Endometrium (tissue), 2 donors: ENCODE measurements at regions not wholly inside any gene's neighbourhood (a gene's known extent, or its start where the extent isn't known, plus 50 kb on each side); places are given as distances from the start of the nearest gene placed in this dataset.
A peak's percentile ranks its signal among the peaks of the same experiment; 100 is the strongest.
"Not testable (repeated sequence)": the region's sequence is repeated elsewhere in the genome, so short reads cannot be mapped to it uniquely, and the experiment has no call there.

ENCODE experiments used
- FAIRE-seq: peaks from 2 replicates; lab custom pipeline; 2012; peaks lifted over from hg19 to GRCh38; lab: Jason Lieb, UNC
- donor health status: control.
- donor health status: control.

- FAIRE-seq = no peak
These were observed 379.7 kb downstream of the OLFM4 start for GRCh38 chr13:53408306-53408705.

DNA sequence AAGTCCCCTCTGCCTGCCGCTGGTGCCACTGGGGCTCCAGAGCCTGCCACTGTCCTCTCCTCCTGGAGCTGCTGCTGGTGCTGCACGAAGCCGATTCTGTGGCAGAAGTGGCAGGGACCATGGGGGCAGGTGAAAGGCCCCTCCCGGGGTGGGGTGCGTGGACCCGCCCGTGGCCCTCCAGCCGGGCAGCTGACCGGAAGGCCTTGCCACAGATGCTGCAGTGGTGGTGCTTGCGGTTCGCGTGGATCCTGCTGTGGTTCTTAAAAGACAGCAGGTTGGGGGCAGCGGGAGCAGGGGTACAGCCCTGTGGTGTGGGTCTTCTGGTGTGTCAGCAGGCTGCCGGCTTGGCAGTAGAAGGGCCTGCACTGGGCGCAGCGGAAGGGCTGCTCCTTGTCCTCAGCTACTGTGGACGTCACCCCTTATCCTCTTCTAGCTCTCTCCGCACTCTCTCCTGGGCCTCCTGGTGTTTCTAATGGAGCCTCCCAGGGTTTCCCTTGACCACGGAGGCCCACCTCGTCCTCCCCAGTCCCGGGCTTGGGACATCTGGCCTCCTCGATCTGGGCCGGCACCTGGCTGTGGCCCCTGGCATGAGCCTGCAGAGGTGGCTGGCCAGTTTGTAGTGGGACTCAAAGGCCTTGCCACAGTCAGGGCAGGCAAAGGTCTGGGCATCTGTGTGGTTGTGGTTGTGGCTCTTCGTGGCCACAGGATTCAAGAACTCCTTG lies 380.4 kb downstream of the OLFM4 start:
- FAIRE-seq = no peak

- no peak for FAIRE-seq
These were observed 382.9 kb downstream of the OLFM4 start for GRCh38 chr13:53411463-53411862.

- FAIRE-seq = no peak
These were observed 386.5 kb downstream of the OLFM4 start for GRCh38 chr13:53415135-53415534.

GRCh38 chr13:53417601-53418000 lies 389.0 kb downstream of the OLFM4 start:
- no peak for FAIRE-seq

DNA sequence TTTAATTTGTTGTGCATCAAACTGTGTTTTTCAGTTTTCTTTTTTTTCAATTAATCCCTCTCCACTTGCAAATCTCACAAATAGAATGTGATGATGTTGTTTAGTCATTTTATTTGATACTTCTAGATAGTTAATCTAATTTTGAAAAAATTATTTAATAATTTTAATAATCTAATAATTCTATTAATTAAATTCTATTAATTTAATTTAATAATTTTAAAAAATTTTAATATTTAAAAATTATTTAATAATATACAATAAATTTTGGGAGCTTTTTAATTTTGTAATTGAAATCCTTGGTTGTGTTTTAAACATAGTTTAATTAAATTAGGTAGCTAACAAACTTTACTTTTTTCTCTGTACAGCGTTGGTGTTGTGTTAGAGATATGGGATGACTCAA lies 393.8 kb downstream of the OLFM4 start:
- FAIRE-seq = peak; percentile 51

- FAIRE-seq = no peak
These were observed 407.8 kb downstream of the OLFM4 start for GRCh38 chr13:53436396-53436795.

DNA sequence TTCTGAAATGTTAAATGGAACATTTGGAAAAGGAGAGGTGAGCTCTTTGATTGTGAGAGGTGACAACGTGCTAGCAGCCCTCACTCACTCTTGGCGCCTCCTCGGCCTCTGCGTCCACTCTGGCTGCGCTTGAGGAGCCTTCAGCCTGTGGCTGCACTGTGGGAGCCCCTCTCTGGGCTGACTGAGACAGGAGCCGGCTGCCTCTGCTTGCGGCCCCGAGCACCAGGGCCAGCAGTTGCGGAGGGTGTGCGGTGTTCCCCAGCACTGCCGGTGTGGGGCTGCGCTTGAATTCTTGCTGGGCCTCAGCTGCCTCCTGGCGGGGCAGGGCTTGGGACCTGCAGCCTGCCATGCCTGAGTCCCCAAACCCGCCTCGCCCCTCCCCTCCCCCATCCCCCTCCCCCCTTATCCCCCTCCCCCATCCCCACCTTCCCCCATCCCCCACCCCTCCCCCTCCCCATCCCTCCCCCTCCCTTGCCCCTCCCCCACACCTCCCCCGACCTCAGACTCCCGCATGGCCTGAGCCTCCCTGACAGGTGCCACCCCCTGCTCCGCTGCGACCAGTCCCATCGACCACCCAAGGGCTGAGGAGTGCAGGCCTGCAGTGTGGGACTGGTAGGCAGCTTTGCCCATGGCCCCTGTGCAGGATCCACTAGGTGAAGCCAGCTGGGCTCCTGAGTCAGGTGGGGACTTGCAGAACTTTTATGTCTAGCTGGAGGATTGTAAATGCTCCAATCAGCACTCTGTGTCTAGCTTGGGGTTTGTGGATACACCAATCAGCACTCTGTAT lies 411.0 kb downstream of the OLFM4 start:
- FAIRE-seq = no peak

DNA sequence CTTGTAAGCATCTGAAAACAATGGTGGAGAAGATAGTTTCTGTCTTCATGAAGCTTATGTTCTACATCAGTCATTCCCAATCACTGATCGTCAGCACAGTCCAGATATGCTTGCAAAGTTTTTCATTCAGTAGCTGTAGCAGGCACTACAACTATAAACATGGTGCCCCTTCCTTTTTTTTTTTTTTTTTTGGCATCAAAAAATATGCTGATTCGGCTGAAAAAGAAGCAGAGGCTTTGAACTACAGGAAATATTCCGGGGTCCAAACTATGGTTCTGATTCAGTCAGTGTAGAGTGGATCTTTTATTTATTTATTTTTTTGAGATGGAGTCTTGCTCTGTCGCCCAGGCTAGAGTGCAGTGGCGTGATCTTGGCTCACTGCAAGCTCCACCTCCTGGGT lies 414.4 kb downstream of the OLFM4 start:
- FAIRE-seq = no peak

GRCh38 chr13:53445686-53446085 lies 417.1 kb downstream of the OLFM4 start:
- peak; percentile 4 for FAIRE-seq

- no peak for FAIRE-seq
These were observed 418.8 kb downstream of the OLFM4 start for GRCh38 chr13:53447456-53447855.

DNA sequence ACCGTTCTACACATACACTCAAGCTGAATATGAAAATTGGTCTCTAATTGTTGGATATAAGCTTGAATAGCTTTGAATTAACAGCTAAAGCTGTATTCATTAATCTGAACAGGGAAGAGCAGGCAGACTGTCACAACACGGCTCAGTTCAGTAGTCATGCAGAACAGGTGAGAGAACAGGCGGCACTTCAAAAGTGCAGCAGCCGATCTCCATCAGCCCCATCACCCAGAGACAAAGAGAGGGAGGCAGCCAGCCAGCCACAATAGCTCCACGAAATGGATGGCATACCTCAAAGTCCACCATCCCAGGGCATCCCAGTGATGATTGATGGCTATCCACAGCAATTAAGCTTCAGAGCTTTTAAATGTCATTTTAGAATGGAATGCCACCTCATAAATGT lies 419.2 kb downstream of the OLFM4 start:
- FAIRE-seq = no peak

DNA sequence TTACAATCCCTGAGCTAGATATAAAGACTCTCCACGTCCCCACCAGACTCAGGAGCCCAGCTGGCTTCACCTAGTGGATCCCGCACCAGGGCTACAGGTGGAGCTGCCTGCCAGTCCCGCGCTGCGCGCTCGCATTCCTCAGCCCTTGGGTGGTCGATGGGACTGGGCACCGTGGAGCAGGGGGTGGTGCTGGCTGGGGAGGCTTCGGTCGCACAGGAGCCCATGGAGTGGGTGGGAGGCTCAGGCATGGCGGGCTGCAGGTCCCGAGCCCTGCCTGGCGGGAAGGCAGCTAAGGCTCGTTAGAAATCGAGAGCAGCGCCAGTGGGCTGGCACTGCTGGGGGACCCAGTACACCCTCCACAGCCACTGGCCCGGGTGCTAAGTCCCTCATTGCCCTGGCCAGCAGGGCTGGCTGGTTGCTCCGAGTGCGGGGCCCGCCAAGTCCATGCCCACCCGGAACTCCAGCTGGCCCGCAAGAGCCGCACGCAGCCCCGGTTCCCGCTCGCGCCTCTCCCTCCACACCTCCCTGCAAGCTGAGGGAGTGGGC lies 423.7 kb downstream of the OLFM4 start:
- FAIRE-seq = not testable (repeated sequence)

GRCh38 chr13:53460796-53461195 lies 432.2 kb downstream of the OLFM4 start:
- no peak for FAIRE-seq

GRCh38 chr13:53463106-53463505 lies 434.5 kb downstream of the OLFM4 start:
- no peak for FAIRE-seq

DNA sequence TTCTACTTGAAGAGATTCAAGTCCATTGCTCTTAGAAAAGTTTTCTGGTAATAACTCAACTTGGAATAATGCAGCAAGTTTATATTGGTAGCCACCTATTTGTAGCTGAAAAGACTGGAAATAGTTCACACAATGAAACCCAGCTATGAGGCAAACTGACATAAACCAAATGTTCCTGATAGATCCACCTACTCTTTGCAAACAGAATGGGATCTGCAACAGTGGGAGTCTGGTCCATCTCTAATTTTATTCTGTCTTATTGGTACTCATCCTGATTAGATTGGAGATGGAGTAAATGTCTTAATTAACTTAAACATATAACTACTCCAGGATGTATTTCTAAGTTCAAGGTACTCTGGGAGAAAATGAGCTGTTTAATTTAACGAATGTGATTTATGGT lies 438.0 kb downstream of the OLFM4 start:
- no peak for FAIRE-seq

DNA sequence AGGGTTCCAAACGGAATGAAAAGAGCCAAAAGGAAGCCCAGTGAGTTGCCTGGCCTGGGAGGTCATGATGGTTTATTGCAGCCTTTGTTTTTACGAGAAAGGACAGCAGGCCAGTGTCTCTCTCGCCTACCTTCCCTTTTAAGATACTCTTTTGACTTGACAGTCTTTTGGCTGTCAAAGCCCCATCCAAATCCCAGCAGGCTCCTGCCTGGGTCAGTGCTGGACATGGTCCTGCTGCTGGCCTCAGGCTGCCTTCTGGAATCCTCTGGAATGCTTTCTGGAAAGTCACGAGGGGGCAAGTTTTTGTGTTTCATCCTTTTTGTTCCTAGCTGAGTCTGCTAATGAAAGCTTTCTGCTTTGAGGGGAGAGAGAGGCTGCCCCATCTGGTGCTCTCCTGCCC lies 444.8 kb downstream of the OLFM4 start:
- no peak for FAIRE-seq

DNA sequence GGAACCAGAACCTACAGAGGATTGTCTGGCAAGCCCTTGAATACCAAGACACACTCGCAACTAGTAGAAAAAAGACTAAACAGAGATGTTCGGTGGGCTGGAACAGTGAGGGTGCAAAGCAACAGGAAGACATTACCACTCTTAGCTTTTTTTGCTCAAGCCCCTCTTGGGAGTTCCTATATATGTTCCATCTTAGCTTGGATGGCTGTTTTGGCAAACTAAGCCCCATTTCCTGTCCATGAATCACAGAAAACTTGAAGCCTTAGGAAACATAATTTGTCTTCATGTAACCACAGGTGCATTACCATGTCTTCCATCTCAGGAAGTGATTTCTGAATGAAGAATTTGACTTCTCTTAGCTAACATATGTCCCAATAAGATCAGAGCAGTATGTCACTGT lies 446.3 kb downstream of the OLFM4 start:
- no peak for FAIRE-seq

- no peak for FAIRE-seq
These were observed 462.1 kb downstream of the OLFM4 start for GRCh38 chr13:53490752-53491151.

DNA sequence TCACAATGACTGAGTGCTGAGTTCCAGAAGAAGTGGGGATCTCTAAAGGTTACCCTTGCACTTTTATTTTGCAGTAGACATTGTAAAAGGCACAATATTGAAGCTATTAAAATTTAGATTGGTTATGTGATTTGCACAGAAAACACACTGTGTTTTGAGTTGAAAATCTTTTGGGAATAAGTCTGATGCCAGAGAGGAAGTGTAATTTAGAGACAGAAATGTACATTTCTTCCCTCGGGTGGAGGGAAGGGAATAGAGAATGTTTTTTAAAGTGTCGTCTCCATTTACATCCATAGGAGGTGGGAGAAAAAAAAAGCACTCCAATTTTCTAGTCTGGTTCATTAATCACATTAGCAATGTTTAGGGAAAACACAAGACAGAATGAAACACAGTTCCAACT lies 465.8 kb downstream of the OLFM4 start:
- no peak for FAIRE-seq

DNA sequence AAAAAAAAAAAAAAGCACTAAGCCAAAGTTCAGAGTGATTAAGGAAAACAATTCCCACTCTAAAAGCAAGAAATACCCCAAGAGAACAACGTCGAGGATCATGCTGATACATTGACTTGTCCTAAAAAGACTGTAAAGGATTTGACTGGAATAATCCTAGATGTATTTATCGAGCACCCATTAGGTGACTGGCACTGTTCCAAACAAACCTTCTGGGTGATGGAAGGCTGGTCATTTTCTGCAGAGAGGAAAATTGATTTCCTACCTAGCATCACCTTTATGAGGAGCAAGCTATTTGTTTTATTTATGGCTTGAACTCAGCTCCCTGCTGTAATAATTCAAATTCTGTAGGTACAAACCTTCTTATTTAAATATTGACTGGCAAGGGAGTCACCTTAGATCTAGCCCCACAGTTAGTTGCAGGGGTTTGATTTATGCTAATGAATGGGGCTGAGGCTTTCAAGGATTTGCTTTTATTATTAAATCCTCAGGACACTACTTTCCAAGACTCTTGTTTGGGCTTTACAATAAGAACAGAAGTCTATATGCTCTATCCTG lies 471.0 kb downstream of the OLFM4 start:
- FAIRE-seq = no peak

DNA sequence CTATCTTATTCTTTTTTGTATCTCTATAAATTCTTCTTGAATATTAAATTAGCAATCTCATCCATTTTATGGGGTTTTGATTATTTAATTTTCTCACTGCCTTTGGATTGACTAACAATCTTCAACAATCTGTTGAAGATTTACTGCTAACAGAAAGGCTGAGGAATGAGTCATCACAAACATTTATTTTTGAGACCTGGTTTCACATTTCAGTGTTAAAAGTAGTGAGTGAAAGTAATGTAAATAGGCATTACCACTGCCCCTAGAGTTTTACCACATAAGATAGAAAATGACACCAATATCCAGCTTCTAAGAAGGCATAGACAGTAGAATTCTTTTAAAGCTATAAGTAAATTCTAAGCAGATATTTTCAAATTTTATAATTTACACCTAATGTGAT lies 472.8 kb downstream of the OLFM4 start:
- no peak for FAIRE-seq

DNA sequence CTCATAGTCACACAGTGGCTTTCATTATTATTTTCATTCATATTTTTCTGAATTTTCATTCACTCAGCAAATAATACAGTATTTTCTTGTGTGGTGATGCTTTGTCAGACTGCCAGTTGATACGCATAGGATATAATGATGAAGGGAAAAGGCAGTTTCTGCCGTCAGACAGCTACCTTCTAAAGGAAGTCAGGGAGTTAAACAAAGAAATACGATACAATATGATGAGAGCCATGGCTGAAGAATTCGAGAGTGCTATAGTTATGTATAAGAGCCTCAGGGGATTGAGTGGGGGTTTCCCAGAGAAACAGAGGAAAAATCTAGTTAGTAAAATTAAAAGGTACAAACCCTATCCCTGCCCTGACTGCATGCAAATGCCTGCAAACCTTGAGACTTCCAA lies 479.1 kb downstream of the OLFM4 start:
- no peak for FAIRE-seq
